Panc1 (cell line): ENCODE measurements at regions not wholly inside any gene's neighbourhood (a gene's known extent, or its start where the extent isn't known, plus 50 kb on each side); places are given as distances from the start of the nearest gene placed in this dataset.

Source experiments
- ATAC-seq: fragments of 200-7000 bp; cut with Tn5 transposase; 2 replicates; pipeline ENCODE4 v1.9.1; 2020; ENCODE audit warnings: mild to moderate bottlenecking, moderate library complexity
- BruUV-seq: library from RNA; stranded (reverse); fragments of 400-500 nt; replicated peaks from 2 replicates; lab custom pipeline; 2021; lab: Mats Ljungman, UMichigan
- CTCF ChIA-PET: fragments of 300-600 bp; sonication (Branson Sonifier 250); formaldehyde crosslinking; loops from one replicate; lab custom pipeline; 2022; ENCODE audit warnings: antibody characterized with exemption; lab: Charles Lee
- POLR2A ChIA-PET: fragments of 300-600 bp; sonication (Branson Sonifier 250); formaldehyde crosslinking; loops from one replicate; lab custom pipeline; 2022; ENCODE audit warnings: antibody characterized with exemption; lab: Charles Lee
- DNase-seq: peaks from one replicate; pipeline ENCODE4 v3.0.0-alpha.2; 2010; ENCODE audit warnings: low read depth, low spot score
- H3K27ac ChIP-seq: 2 replicates; pipeline ENCODE4 v1.5.1; 2011; ENCODE audit warnings: mild to moderate bottlenecking, low read length, inconsistent platforms
- H3K27me3 ChIP-seq: fragments of 200-500 bp; sonication (Bioruptor generic); 2 replicates; pipeline ENCODE4 v1.6.0; 2014; ENCODE audit warnings: low read length, inconsistent platforms; ENCODE audit not compliant: control insufficient read depth, insufficient read depth
- H3K36me3 ChIP-seq: fragments of 200-500 bp; sonication (Bioruptor generic); 2 replicates; pipeline ENCODE4 v1.5.1; 2014; ENCODE audit warnings: inconsistent platforms, mild to moderate bottlenecking, low read length, moderate library complexity; ENCODE audit not compliant: control insufficient read depth, insufficient read depth
- H3K4me1 ChIP-seq: 2 replicates; pipeline ENCODE4 v1.5.1; 2011; ENCODE audit warnings: inconsistent platforms, mild to moderate bottlenecking, low read length, moderate library complexity; ENCODE audit not compliant: control insufficient read depth, insufficient read depth
- H3K4me3 ChIP-seq, 2 experiments: 2 replicates each; pipeline ENCODE4 v1.5.1; 2011 to 2012; ENCODE audit warnings: low read depth in 2 of 2, low read length in 2 of 2, mild to moderate bottlenecking in 2 of 2, inconsistent platforms in 1 of 2, moderate library complexity in 1 of 2
- H3K9me3 ChIP-seq: fragments of 200-500 bp; sonication (Bioruptor generic); 2 replicates; pipeline ENCODE4 v1.5.1; 2014; ENCODE audit warnings: low read depth, mild to moderate bottlenecking, inconsistent platforms, low read length, moderate library complexity; ENCODE audit not compliant: control insufficient read depth, insufficient read depth
- POLR2AphosphoS5 ChIP-seq: IDR thresholded peaks from 2 replicates; pipeline ENCODE4 v1.6.1; 2012; ENCODE audit warnings: mild to moderate bottlenecking, low read depth, low read length, moderate library complexity
- SIN3A ChIP-seq: IDR thresholded peaks from 2 replicates; pipeline ENCODE4 v1.6.1; 2012; ENCODE audit warnings: low read depth, mild to moderate bottlenecking, low read length, moderate library complexity, borderline replicate concordance; ENCODE audit not compliant: insufficient read depth
- TCF7L2 ChIP-seq: IDR thresholded peaks from 2 replicates; pipeline ENCODE4 v1.6.1; 2011; ENCODE audit warnings: mild to moderate bottlenecking, low read depth, low read length, inconsistent platforms
- in situ Hi-C: cut with HindIII; loops from 2 replicates; pipeline ENCODE4 v1.10.0; 2016; ENCODE audit warnings: low sequenced_read_pairs, low pct_unique_long_range_greater_than_20kb
- intact Hi-C: fragments of 100-400 bp; cut with micrococcal nuclease; formaldehyde crosslinking; loops from one replicate; pipeline ENCODE4 v1.10.0; 2022; ENCODE audit not compliant: unreplicated experiment
- TF ChIP-seq, protein P1 (sequence below), 2 experiments: IDR thresholded peaks; 2 replicates each; pipeline ENCODE4 v1.6.1; 2011 to 2012; ENCODE audit warnings: low read depth in 2 of 2, control low read depth in 1 of 2, low read length in 1 of 2, mild to moderate bottlenecking in 1 of 2, moderate library complexity in 1 of 2; ENCODE audit not compliant: insufficient read depth in 1 of 2
- TF ChIP-seq, protein P2 (sequence below): fragments of 450-650 bp; IDR thresholded peaks from 2 replicates; pipeline ENCODE4 v1.5.1; 2017; ENCODE audit warnings: mild to moderate bottlenecking

DNA sequence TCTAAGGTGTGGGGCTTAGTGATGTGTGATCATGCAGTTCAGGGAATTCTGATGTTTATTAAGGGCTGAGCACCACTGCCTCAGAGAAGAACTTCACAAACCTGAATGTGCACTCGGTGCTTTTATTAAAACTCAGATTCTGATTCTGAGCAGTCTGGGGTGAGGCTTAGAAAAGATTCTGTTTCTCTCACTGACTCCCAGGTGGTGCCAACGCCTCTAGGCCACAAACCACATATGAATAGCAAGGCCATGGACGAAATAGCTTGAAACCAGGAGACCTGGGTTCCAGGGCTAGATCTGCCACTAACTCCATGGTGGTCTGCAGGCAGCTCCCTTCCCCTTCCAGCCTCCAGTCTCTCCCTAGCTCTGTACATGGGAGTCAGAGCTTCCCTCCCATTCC lies 169.1 kb downstream of the HS3ST3B1 start:
- DNase-seq (no peak), ATAC-seq (no peak)
- no peaks in the 10 kb centered on the region for H3K36me3 ChIP-seq
- no peak for TF ChIP-seq TCF7L2
- TF ChIP-seq, protein P1, sequence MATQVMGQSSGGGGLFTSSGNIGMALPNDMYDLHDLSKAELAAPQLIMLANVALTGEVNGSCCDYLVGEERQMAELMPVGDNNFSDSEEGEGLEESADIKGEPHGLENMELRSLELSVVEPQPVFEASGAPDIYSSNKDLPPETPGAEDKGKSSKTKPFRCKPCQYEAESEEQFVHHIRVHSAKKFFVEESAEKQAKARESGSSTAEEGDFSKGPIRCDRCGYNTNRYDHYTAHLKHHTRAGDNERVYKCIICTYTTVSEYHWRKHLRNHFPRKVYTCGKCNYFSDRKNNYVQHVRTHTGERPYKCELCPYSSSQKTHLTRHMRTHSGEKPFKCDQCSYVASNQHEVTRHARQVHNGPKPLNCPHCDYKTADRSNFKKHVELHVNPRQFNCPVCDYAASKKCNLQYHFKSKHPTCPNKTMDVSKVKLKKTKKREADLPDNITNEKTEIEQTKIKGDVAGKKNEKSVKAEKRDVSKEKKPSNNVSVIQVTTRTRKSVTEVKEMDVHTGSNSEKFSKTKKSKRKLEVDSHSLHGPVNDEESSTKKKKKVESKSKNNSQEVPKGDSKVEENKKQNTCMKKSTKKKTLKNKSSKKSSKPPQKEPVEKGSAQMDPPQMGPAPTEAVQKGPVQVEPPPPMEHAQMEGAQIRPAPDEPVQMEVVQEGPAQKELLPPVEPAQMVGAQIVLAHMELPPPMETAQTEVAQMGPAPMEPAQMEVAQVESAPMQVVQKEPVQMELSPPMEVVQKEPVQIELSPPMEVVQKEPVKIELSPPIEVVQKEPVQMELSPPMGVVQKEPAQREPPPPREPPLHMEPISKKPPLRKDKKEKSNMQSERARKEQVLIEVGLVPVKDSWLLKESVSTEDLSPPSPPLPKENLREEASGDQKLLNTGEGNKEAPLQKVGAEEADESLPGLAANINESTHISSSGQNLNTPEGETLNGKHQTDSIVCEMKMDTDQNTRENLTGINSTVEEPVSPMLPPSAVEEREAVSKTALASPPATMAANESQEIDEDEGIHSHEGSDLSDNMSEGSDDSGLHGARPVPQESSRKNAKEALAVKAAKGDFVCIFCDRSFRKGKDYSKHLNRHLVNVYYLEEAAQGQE (IDR thresholded peaks at IDR 0.05; ENCODE audit: insufficient read depth in 1 of 2, low read depth in 2 of 2, low read length in 1 of 2), result no peak
- TF ChIP-seq POLR2AphosphoS5, result no peak
- TF ChIP-seq SIN3A, result no peak
- TF ChIP-seq, protein P2, sequence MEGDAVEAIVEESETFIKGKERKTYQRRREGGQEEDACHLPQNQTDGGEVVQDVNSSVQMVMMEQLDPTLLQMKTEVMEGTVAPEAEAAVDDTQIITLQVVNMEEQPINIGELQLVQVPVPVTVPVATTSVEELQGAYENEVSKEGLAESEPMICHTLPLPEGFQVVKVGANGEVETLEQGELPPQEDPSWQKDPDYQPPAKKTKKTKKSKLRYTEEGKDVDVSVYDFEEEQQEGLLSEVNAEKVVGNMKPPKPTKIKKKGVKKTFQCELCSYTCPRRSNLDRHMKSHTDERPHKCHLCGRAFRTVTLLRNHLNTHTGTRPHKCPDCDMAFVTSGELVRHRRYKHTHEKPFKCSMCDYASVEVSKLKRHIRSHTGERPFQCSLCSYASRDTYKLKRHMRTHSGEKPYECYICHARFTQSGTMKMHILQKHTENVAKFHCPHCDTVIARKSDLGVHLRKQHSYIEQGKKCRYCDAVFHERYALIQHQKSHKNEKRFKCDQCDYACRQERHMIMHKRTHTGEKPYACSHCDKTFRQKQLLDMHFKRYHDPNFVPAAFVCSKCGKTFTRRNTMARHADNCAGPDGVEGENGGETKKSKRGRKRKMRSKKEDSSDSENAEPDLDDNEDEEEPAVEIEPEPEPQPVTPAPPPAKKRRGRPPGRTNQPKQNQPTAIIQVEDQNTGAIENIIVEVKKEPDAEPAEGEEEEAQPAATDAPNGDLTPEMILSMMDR, result no peak
- ChIA-PET CTCF (no interaction called here), POLR2A (no interaction called here)
- BruUV-seq, result no TSS peak
- H3K9me3 ChIP-seq, result no peaks in the 10 kb centered on the region
- H3K4me3 ChIP-seq, result no peak overlapping the region
- H3K4me1 ChIP-seq, result no peaks in the 10 kb centered on the region
- in situ Hi-C loops (no loop called here), intact Hi-C loops (no loop called here)
- no peak overlapping the region for H3K27ac ChIP-seq
- no peaks in the 10 kb centered on the region for H3K27me3 ChIP-seq

DNA sequence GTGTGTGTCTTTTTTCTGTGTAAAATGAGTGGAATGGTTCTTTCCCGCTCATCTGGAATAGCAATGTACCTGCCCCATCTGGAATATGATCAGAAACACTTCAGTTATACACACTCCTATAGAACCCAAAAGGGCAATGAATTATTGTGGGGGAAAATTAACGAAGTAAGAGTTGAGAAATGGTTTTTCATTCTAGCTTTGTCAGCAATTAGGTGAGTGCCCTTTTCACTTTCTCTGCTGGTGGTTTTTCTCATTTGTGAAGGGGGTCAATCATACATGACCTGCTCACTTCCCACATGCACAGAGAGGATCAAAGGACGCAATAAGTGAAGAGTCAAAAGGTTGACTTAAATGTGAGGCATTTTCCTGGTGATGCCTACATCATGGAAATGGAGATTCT lies 168.0 kb downstream of the HS3ST3B1 start:
- intact Hi-C loops (no loop called here), in situ Hi-C loops (no loop called here)
- no peaks in the 10 kb centered on the region for H3K9me3 ChIP-seq
- H3K36me3 ChIP-seq, result no peaks in the 10 kb centered on the region
- TF ChIP-seq, protein P2, result no peak
- BruUV-seq, result no TSS peak
- no peaks in the 10 kb centered on the region for H3K27me3 ChIP-seq
- POLR2A ChIA-PET, result no interaction called here
- H3K27ac ChIP-seq, result no peak overlapping the region
- DNase-seq (no peak), ATAC-seq (no peak)
- CTCF ChIA-PET, result no interaction called here
- no peaks in the 10 kb centered on the region for H3K4me1 ChIP-seq
- no peak overlapping the region for H3K4me3 ChIP-seq

DNA sequence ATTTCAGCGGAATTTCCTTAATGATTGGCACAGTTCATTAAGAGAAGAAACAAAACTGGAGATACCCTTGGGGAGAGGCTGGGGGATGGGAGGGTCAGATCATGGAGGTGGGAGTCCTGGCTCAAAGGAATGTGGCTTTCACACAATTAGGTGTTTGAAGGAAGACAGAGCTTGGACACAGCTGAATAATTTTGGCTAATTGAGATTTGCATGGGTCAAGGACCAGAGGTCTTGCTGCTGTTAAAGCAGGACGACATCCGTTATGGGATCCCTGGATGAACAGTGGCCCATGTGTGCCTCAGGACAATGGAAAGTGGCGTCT lies 160.3 kb downstream of the HS3ST3B1 start:
- ATAC-seq, result no peak
- in situ Hi-C loops, result no loop called here

More for the DNA sequence above, 160.3 kb downstream of the HS3ST3B1 start:
- Histone ChIP-seq H3K36me3 (no peaks in the 10 kb centered on the region), H3K9me3 (no peaks in the 10 kb centered on the region), H3K4me1 (no peaks in the 10 kb centered on the region), H3K4me3 (no peak overlapping the region), H3K27me3 (no peaks in the 10 kb centered on the region), H3K27ac (no peak overlapping the region)
- no peak for DNase-seq
- TF ChIP-seq POLR2AphosphoS5 (no peak), SIN3A (no peak), TCF7L2 (no peak)
- TF ChIP-seq, protein P2, result no peak
- TF ChIP-seq, protein P1 (IDR thresholded peaks at IDR 0.05; ENCODE audit: insufficient read depth in 1 of 2, low read depth in 2 of 2, low read length in 1 of 2), result no peak
- BruUV-seq, result no TSS peak
- ChIA-PET CTCF (no interaction called here), POLR2A (no interaction called here)
- intact Hi-C loops, result no loop called here
